SK-N-MC (cell line): ENCODE measurements at regions not wholly inside any gene's neighbourhood (a gene's known extent, or its start where the extent isn't known, plus 50 kb on each side); places are given as distances from the start of the nearest gene placed in this dataset.

Source experiments
- DNase-seq: peaks from one replicate; pipeline ENCODE4 v3.0.0-alpha.2; 2011; ENCODE audit warnings: low read depth, low spot score
- H3K27ac ChIP-seq: fragments of 200-600 bp; sonication (generic); 2 replicates; pipeline ENCODE4 v1.5.1; 2016; ENCODE audit warnings: mixed run types
- H3K36me3 ChIP-seq: fragments of 200-600 bp; sonication (generic); 2 replicates; pipeline ENCODE4 v1.6.1; 2017; ENCODE audit warnings: antibody characterized with exemption, low read length, mixed read lengths; ENCODE audit not compliant: insufficient read depth
- H3K4me3 ChIP-seq: fragments of 200-600 bp; sonication (generic); 2 replicates; pipeline ENCODE4 v1.5.1; 2016
- H3K9ac ChIP-seq: fragments of 200-600 bp; sonication (generic); 2 replicates; pipeline ENCODE4 v1.8.0; 2017; ENCODE audit warnings: mixed run types, mixed read lengths; ENCODE audit not compliant: insufficient read length
- H3K9me3 ChIP-seq: fragments of 200-600 bp; sonication (generic); 2 replicates; pipeline ENCODE4 v1.6.1; 2017; ENCODE audit warnings: low read depth, mild to moderate bottlenecking, antibody characterized with exemption, low read length, moderate library complexity, mixed read lengths
- EZH2 ChIP-seq: fragments of 200-600 bp; sonication (generic); IDR thresholded peaks from one replicate; pipeline ENCODE4 v1.6.1; 2017; ENCODE audit warnings: antibody characterized with exemption
- FOXP2 ChIP-seq: optimal IDR thresholded peaks from 2 replicates; pipeline ENCODE3; 2011; ENCODE audit warnings: mild to moderate bottlenecking, moderate library complexity; ENCODE audit not compliant: insufficient read depth; ENCODE audit errors: extremely low read length, control extremely low read depth
- POLR2AphosphoS5 ChIP-seq: IDR thresholded peaks from 2 replicates; pipeline ENCODE4 v1.6.1; 2012; ENCODE audit warnings: mild to moderate bottlenecking, low read depth, low read length, borderline replicate concordance

DNA sequence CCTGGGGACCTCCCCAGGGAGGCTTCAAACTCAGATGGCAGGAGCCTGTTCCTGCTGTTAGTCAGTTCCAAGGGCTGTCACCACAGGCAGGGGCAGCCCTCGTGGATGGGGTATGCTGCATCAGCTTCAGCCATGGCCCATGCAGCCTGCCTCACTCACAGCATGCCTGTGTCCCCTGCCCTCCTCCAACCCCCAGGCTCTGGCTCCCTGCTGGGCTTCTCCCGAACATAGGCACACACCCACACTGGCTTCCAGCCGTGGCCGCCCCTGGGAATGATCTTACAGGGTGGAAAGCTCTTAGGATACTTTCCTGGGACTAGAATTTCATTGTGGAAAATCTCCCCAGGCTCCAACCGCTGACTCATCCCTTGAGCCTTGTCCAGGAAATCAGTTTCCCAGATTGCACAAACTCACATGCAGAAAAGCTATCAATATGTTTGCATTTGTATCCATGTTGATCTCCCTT, 163.8 kb downstream of the SEC61B start:
- H3K9ac ChIP-seq: no peak overlapping the region
- H3K36me3 ChIP-seq: no peaks in the 10 kb centered on the region
- peak overlapping the region; percentile 42; the same call in 1 of the 2 replicates for H3K27ac ChIP-seq
- no peaks in the 10 kb centered on the region for H3K9me3 ChIP-seq
- DNase-seq: peak; percentile 45
- H3K4me3 ChIP-seq: peak overlapping the region; percentile 36
- TF ChIP-seq FOXP2: no peak
- no peak for TF ChIP-seq POLR2AphosphoS5
- TF ChIP-seq EZH2: no peak

DNA sequence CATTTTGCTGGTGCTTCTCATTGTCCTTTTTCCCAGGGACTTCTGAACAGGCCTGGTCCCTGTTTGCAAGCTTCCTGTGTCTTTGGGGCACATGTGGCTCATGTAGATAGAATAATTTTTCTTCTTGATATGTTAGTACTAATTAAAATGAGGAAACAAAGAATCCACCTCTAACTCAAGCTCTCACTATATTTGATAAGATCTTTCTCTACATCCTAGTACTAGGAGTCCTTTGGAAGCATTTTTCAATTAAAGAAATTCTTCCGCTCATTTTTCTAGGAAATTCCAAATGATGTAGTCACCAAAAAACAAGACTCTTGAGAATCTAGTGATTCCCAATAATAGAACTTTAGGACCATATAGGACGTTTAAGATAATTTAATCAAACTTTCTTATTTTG, 165.3 kb downstream of the SEC61B start:
- Histone ChIP-seq H3K36me3 (no peaks in the 10 kb centered on the region), H3K27ac (no peak overlapping the region), H3K9ac (no peak overlapping the region), H3K4me3 (no peak overlapping the region), H3K9me3 (no peaks in the 10 kb centered on the region)
- TF ChIP-seq POLR2AphosphoS5 (no peak), EZH2 (no peak), FOXP2 (no peak)
- DNase-seq: no peak

DNA sequence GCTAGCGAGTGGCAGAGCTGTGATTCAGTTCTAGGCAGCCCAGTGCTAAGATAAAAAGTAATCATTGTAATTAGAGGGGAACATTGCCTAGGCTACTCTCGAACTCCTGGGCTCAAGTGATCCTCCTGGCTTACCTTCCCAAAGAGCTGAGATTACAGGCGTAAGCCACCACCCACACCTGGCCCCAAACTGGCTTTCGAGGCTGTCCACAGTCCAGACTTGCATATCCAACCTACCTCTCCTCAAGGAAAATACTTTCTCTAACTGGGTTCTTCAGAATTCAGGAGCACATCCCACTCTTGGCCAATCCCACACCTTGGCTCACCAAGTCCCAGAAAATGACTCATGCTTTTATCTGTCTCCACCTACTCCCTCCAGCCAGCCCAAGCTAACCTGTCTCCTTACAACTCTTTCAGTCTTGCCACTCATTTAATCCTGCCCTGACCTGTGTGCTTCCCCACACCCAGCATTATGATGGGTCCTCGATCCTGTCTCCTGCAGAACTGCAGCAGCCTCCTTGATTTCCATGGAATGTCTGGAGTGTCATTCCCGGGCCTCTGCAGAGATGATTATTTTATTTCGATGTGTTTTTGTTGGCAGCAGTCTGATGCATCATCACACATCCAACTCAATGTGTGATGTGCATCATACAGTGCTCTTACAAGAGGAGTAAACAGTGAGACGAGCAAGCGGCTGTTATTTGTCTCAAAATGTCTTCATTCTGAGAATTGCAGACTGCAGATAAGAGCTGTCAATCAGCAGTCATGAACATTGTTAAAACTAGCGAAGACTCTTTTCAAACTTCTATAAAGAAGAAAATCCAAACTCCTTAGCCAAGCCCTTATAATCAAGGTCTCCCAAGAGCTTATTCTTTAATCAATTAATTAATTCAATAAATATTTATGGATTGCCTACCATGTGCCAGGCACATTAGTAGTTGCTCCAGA, 167.3 kb downstream of the SEC61B start:
- DNase-seq: no peak
- H3K9me3 ChIP-seq: no peaks in the 10 kb centered on the region
- no peak overlapping the region for H3K9ac ChIP-seq
- no peaks in the 10 kb centered on the region for H3K36me3 ChIP-seq
- no peak overlapping the region for H3K4me3 ChIP-seq
- H3K27ac ChIP-seq: no peak overlapping the region
- TF ChIP-seq POLR2AphosphoS5: no peak
- no peak for TF ChIP-seq EZH2
- no peak for TF ChIP-seq FOXP2

- no peak for DNase-seq
- Histone ChIP-seq H3K9ac (no peak overlapping the region), H3K4me3 (no peak overlapping the region), H3K36me3 (no peaks in the 10 kb centered on the region), H3K9me3 (no peaks in the 10 kb centered on the region), H3K27ac (no peak overlapping the region)
- TF ChIP-seq FOXP2 (no peak), EZH2 (no peak), POLR2AphosphoS5 (no peak)
Observed at GRCh38 chr9:99391937-99392594, 170.0 kb downstream of the SEC61B start.

DNA sequence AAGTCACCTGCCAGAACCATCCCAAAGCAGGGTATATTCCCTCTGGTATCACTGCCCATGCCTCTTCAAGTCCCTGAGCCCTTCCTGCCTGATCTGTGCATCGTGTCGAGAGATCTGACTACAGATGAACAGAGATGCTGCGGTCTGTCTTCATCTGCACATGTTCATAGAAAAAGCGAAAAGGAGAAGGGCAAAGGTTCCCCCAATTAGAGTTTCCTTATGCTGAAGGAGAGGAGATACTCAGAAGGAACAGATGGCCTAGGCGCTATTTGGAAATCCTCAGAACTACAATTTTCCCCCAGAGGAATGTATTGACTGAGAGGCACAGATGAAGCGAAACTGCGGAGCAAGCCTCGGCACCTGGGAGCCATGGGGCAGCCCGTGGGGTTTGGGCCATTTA, 170.9 kb downstream of the SEC61B start:
- H3K4me3 ChIP-seq: no peak overlapping the region
- H3K36me3 ChIP-seq: no peaks in the 10 kb centered on the region
- TF ChIP-seq EZH2: no peak
- no peak for TF ChIP-seq POLR2AphosphoS5
- TF ChIP-seq FOXP2: no peak
- H3K9ac ChIP-seq: no peak overlapping the region
- no peak for DNase-seq
- no peak overlapping the region for H3K27ac ChIP-seq
- H3K9me3 ChIP-seq: no peaks in the 10 kb centered on the region

GRCh38 chr9:99393993-99394392, 171.9 kb downstream of the SEC61B start:
- DNase-seq: no peak
- Histone ChIP-seq H3K27ac (no peak overlapping the region), H3K9ac (no peak overlapping the region), H3K36me3 (no peaks in the 10 kb centered on the region), H3K4me3 (no peak overlapping the region), H3K9me3 (no peaks in the 10 kb centered on the region)
- TF ChIP-seq POLR2AphosphoS5 (no peak), EZH2 (no peak), FOXP2 (no peak)

DNA sequence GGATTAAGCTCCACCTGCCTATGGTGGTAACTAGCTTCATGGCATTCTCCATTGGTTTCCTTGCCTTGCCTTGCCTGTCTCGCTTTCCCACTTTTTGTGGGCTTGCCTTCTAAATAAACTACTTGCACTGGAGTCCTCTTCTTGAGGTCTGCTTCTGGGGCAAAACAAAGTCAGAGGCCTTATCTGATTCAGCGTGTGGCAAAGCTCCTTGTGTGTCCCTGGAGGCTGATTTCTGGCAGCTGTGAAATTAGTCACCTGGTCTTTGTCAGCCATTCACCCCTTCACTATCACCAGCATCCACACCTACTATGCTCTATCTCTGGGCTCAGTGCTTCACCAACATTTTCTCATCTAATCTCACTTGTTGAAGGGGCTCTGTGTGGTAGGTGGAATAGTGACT, 176.2 kb downstream of the SEC61B start:
- Histone ChIP-seq H3K4me3 (no peak overlapping the region), H3K9ac (no peak overlapping the region), H3K27ac (no peak overlapping the region), H3K36me3 (no peaks in the 10 kb centered on the region), H3K9me3 (no peaks in the 10 kb centered on the region)
- DNase-seq: no peak
- TF ChIP-seq FOXP2 (no peak), EZH2 (no peak), POLR2AphosphoS5 (no peak)

- TF ChIP-seq EZH2: no peak
- no peak for TF ChIP-seq FOXP2
- no peak for DNase-seq
- H3K9me3 ChIP-seq: no peaks in the 10 kb centered on the region
- H3K27ac ChIP-seq: no peak overlapping the region
- H3K9ac ChIP-seq: no peak overlapping the region
- H3K36me3 ChIP-seq: no peaks in the 10 kb centered on the region
- no peak overlapping the region for H3K4me3 ChIP-seq
Observed at GRCh38 chr9:99399474-99399873, 177.4 kb downstream of the SEC61B start.

GRCh38 chr9:99400184-99400731, 178.2 kb downstream of the SEC61B start:
- H3K4me3 ChIP-seq: no peak overlapping the region
- H3K36me3 ChIP-seq: no peaks in the 10 kb centered on the region
- no peaks in the 10 kb centered on the region for H3K9me3 ChIP-seq
- TF ChIP-seq FOXP2: no peak
- TF ChIP-seq EZH2: no peak
- no peak for TF ChIP-seq POLR2AphosphoS5
- H3K9ac ChIP-seq: no peak overlapping the region
- no peak overlapping the region for H3K27ac ChIP-seq
- DNase-seq: no peak
